Panc1 (cell line): ENCODE measurements at regions not wholly inside any gene's neighbourhood (a gene's known extent, or its start where the extent isn't known, plus 50 kb on each side); places are given as distances from the start of the nearest gene placed in this dataset.

Experiments
- POLR2AphosphoS5 ChIP-seq: IDR thresholded peaks from 2 replicates; pipeline ENCODE4 v1.6.1; 2012; ENCODE audit warnings: mild to moderate bottlenecking, low read depth, low read length, moderate library complexity
- TCF7L2 ChIP-seq: IDR thresholded peaks from 2 replicates; pipeline ENCODE4 v1.6.1; 2011; ENCODE audit warnings: mild to moderate bottlenecking, low read depth, low read length, inconsistent platforms
- TF ChIP-seq, protein P1 (sequence below): fragments of 450-650 bp; IDR thresholded peaks from 2 replicates; pipeline ENCODE4 v1.5.1; 2017; ENCODE audit warnings: mild to moderate bottlenecking
- TF ChIP-seq, protein P2 (sequence below), 2 experiments: IDR thresholded peaks; 2 replicates each; pipeline ENCODE4 v1.6.1; 2011 to 2012; ENCODE audit warnings: low read depth in 2 of 2, control low read depth in 1 of 2, low read length in 1 of 2, mild to moderate bottlenecking in 1 of 2, moderate library complexity in 1 of 2; ENCODE audit not compliant: insufficient read depth in 1 of 2

- TF ChIP-seq, protein P1, sequence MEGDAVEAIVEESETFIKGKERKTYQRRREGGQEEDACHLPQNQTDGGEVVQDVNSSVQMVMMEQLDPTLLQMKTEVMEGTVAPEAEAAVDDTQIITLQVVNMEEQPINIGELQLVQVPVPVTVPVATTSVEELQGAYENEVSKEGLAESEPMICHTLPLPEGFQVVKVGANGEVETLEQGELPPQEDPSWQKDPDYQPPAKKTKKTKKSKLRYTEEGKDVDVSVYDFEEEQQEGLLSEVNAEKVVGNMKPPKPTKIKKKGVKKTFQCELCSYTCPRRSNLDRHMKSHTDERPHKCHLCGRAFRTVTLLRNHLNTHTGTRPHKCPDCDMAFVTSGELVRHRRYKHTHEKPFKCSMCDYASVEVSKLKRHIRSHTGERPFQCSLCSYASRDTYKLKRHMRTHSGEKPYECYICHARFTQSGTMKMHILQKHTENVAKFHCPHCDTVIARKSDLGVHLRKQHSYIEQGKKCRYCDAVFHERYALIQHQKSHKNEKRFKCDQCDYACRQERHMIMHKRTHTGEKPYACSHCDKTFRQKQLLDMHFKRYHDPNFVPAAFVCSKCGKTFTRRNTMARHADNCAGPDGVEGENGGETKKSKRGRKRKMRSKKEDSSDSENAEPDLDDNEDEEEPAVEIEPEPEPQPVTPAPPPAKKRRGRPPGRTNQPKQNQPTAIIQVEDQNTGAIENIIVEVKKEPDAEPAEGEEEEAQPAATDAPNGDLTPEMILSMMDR = no peak
- TF ChIP-seq POLR2AphosphoS5 (no peak), TCF7L2 (no peak)
- TF ChIP-seq, protein P2, sequence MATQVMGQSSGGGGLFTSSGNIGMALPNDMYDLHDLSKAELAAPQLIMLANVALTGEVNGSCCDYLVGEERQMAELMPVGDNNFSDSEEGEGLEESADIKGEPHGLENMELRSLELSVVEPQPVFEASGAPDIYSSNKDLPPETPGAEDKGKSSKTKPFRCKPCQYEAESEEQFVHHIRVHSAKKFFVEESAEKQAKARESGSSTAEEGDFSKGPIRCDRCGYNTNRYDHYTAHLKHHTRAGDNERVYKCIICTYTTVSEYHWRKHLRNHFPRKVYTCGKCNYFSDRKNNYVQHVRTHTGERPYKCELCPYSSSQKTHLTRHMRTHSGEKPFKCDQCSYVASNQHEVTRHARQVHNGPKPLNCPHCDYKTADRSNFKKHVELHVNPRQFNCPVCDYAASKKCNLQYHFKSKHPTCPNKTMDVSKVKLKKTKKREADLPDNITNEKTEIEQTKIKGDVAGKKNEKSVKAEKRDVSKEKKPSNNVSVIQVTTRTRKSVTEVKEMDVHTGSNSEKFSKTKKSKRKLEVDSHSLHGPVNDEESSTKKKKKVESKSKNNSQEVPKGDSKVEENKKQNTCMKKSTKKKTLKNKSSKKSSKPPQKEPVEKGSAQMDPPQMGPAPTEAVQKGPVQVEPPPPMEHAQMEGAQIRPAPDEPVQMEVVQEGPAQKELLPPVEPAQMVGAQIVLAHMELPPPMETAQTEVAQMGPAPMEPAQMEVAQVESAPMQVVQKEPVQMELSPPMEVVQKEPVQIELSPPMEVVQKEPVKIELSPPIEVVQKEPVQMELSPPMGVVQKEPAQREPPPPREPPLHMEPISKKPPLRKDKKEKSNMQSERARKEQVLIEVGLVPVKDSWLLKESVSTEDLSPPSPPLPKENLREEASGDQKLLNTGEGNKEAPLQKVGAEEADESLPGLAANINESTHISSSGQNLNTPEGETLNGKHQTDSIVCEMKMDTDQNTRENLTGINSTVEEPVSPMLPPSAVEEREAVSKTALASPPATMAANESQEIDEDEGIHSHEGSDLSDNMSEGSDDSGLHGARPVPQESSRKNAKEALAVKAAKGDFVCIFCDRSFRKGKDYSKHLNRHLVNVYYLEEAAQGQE (IDR thresholded peaks at IDR 0.05; ENCODE audit: insufficient read depth in 1 of 2, low read depth in 2 of 2, low read length in 1 of 2) = no peak
Measured at GRCh38 chr15:25060996-25061620, 106.3 kb downstream of the SNRPN start.
